Lung (tissue), 9 donors: ENCODE measurements at regions not wholly inside any gene's neighbourhood (a gene's known extent, or its start where the extent isn't known, plus 50 kb on each side); places are given as distances from the start of the nearest gene placed in this dataset.
"Not testable (repeated sequence)": the region's sequence is repeated elsewhere in the genome, so short reads cannot be mapped to it uniquely, and the experiment has no call there.

ENCODE experiments used
- ATAC-seq: fragments of 200-7000 bp; cut with Tn5 transposase; one replicate; pipeline ENCODE4 v1.9.1; 2020; ENCODE audit warnings: moderate number of reproducible peaks; ENCODE audit not compliant: insufficient read depth, low FRiP score
- DNase-seq, 3 donors: peaks; one replicate each; pipeline ENCODE4 v3.0.0-alpha.2; 2013 to 2017
- H3K27ac ChIP-seq, 2 donors: one replicate each; pipeline ENCODE4 v1.5.1; 2013; ENCODE audit warnings: mild to moderate bottlenecking in 2 of 2, moderate library complexity in 2 of 2, control low read depth in 1 of 2, inconsistent platforms in 1 of 2, low read depth in 1 of 2, low read length in 1 of 2
- H3K27me3 ChIP-seq, 3 donors: one replicate each; pipeline ENCODE4 v1.5.1; 2013; ENCODE audit warnings: low read length in 2 of 3; ENCODE audit not compliant: control insufficient read depth in 3 of 3, insufficient read depth in 3 of 3
- H3K36me3 ChIP-seq, 4 donors: one replicate each; pipeline ENCODE4 v1.5.1; 2013; ENCODE audit warnings: low read length in 4 of 4, mild to moderate bottlenecking in 1 of 4, moderate library complexity in 1 of 4; ENCODE audit not compliant: control insufficient read depth in 4 of 4, insufficient read depth in 4 of 4
- H3K4me1 ChIP-seq, 5 donors: one replicate each; pipeline ENCODE4 v1.5.1; 2013; ENCODE audit warnings: low read length in 5 of 5, mild to moderate bottlenecking in 2 of 5, moderate library complexity in 1 of 5; ENCODE audit not compliant: control insufficient read depth in 5 of 5, insufficient read depth in 5 of 5
- H3K4me3 ChIP-seq: one replicate; pipeline ENCODE4 v1.5.1; 2013; ENCODE audit warnings: mild to moderate bottlenecking, control low read depth, moderate library complexity
- H3K9ac ChIP-seq, 2 donors: one replicate each; pipeline ENCODE4 v1.5.1; 2013; ENCODE audit warnings: low read length in 2 of 2, control low read depth in 1 of 2; ENCODE audit not compliant: insufficient read depth in 1 of 2
- H3K9me3 ChIP-seq, 4 donors: one replicate each; pipeline ENCODE4 v1.5.1; 2013; ENCODE audit warnings: low read length in 3 of 4, mild to moderate bottlenecking in 1 of 4, moderate library complexity in 1 of 4; ENCODE audit not compliant: control insufficient read depth in 4 of 4, insufficient read depth in 3 of 4
- WGBS, 2 donors: extraction: QIAGEN DNeasy Blood & Tissue Kit; methylation state at CpG; one replicate each; pipeline ENCODE4 v1.1.7; 2013; 5-methylcytosine and 5-hydroxymethylcytosine counted together
- donor health status: Bipolar disorder and iron deficiency.
- donor health status: healthy.
- donor health status: DM: yes; HTN: yes; CAD: no.

DNA sequence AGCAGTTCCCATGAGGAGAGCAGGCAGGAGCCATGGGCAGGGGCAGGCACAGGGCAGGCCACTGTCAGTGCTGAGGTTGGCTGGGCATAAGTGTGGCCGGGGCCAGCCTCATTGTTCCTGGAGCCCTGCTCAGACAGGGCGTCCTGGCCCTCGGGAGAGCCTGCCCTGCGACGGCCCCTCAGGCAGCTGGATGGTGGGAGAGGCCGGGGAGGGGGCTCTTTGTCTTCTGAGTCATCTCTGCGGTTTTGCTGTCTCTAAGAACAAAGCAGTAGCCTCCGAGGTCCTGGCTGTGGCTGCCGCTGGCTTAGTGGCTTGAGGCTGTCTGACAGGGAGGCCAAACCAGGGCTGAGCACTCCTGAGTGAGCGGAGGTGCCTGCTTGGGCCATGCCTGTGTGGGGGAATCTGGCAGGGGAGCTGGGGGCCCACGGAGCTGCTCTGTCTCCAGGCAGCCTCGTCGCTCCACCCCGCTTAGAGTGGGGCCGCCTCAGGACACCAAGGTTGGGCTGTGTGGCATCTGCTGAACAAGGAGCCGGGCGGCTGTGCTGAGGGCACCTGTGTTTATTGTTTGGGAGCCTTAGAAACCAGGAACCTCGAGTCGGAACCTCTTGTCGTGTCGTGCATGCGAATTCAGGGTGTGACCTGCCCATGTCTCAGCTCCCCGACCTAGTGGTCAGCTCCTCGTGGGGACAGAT is 4395.7 kb upstream of the TPTE start:
- WGBS, 2 donors: 70 to 87% methylated on average over 6 to 7 of the region's 24 CpGs

DNA sequence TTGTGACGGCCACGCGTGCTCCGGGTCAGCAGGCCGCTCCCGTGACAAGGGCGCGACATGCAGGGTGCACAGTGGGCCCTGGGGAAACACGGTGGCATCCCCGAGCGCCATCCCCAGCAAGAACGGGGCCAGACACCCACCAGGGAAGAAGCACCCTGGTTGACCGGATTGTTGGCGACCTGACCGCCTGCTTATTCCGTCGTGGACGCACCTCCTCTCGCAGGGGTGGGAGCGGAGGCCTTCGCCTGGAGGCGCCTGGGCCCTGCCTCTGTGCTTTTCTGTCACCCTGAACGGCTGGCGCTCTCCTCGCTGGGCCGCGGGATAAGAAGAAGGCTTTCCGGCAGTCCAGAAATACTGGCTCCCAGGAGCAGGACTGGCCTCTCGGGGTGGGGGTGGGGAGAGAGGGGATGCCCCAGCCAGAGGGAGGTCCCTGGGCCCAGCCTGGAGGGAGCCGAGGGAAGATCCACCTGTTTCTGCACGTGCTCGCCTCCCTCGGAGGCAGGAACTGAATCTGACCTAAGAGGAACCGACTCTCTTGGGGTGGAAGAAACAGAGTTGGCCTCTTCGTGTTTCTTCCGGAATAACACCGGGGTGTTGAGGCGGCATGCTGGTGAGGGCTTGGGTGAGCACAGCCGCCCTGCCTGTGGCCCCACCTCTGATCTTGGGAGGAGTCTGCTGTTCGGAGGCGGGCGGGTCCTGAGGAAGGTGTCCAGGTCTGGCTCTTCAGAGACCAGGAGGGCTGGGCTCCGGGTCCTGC is 4394.2 kb upstream of the TPTE start:
- H3K9ac ChIP-seq, H3K27ac ChIP-seq, H3K36me3 ChIP-seq, H3K4me1 ChIP-seq, H3K9me3 ChIP-seq, H3K4me3 ChIP-seq, H3K27me3 ChIP-seq: not testable (repeated sequence)
- peak in 2 of 3 donors; percentile 0 to 9 for DNase-seq
- peak; percentile 51 for ATAC-seq
- 63 to 65% methylated on average over 10 to 21 of the region's 43 CpGs for WGBS, 2 donors

More for the DNA sequence above, 4395.7 kb upstream of the TPTE start:
- not testable (repeated sequence) for H3K9me3 ChIP-seq, H3K36me3 ChIP-seq, H3K27me3 ChIP-seq, H3K27ac ChIP-seq, ATAC-seq, H3K9ac ChIP-seq, H3K4me1 ChIP-seq, H3K4me3 ChIP-seq, DNase-seq

DNA sequence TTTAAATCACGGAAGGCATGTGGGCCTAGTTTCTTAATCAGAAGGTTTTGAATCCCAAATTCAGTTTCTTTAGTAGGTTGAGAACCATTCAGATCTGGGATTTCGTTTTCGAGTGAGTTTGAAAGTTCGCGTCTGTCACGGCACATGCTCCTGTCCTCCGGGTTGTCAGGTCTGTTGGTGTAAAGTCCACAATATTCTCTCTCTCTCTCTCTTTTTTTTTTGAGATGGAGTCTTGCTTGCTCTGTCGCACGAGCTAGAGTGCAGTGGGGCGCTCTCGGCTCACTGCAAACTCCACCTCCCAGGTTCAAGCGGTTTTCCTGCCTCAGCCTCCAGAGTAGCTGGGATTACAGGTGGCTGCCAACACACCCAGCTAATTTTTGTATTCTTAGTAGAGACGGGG is 4390.6 kb upstream of the TPTE start:
- H3K9ac ChIP-seq, H3K9me3 ChIP-seq, H3K4me3 ChIP-seq, DNase-seq, ATAC-seq, H3K27me3 ChIP-seq, H3K36me3 ChIP-seq, H3K27ac ChIP-seq, H3K4me1 ChIP-seq: not testable (repeated sequence)
- WGBS, 2 donors: 80 to 83% methylated on average over 1 to 2 of the region's 13 CpGs

DNA sequence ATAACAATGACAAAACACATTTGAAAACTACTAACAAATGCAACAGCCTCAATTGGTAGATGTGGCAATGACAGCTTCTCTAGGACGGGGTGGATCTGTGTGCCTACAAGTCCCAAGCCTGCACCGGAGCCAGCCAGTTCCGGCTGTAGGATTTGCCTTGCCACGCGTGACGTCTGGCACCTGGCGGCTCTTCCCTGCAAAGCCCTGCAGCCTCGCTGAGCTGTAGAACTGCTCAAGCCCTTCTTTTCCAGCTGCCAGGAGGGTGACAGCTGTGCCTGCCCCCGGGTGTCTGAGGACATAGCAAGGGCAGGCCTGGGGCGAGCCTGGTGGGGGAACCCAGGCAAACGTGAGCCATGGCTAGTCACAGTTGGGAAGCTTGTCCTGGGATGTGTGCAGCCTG is 4388.0 kb upstream of the TPTE start:
- ATAC-seq, H3K9me3 ChIP-seq, H3K27me3 ChIP-seq, H3K9ac ChIP-seq, H3K36me3 ChIP-seq, DNase-seq, H3K27ac ChIP-seq, H3K4me3 ChIP-seq, H3K4me1 ChIP-seq: not testable (repeated sequence)
- no CpG with 5 or more reads among the region's 11 CpGs for WGBS, 2 donors

DNA sequence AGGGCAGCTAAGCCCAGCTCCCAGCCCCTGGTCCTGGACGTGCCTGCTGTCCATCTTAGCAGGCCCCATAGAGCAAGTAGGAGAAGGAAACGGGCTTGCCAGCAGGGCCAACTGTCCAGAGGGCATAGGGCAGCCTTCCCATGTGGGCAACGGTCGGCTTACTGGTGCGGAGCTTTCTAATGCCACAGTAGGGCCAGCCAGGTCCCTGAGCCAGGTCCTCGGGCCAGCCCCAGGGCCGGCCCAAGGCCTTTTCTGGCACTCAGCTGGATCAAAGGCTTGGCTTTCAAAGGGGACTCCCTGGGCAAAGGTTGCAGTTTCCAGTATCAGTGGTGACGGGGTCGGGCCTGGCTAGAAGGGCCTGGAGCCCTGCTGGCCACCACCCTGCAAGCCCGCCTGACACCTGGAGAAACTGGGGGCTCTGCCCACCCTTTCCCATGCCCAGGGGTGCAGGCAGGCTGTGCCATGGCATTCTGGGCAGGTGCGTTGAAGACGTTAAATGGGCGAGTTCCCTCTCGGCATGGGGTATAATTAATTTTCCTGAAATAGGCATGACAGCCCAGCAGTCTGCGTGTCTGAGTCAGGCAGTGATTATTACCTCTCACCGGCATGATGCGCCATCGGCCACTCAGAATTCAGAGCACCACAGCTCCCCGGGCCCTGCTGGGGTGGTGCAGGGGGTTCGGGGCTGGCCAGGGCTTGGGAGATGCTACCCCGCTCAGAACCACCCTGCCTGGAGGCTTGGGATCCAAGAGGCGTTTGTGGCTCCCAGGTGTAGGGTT is 4387.3 kb upstream of the TPTE start:
- H3K36me3 ChIP-seq, H3K9ac ChIP-seq, H3K27me3 ChIP-seq, DNase-seq, H3K4me1 ChIP-seq, ATAC-seq, H3K4me3 ChIP-seq, H3K27ac ChIP-seq, H3K9me3 ChIP-seq: not testable (repeated sequence)
- WGBS, 2 donors: no CpG with 5 or more reads among the region's 22 CpGs

DNA sequence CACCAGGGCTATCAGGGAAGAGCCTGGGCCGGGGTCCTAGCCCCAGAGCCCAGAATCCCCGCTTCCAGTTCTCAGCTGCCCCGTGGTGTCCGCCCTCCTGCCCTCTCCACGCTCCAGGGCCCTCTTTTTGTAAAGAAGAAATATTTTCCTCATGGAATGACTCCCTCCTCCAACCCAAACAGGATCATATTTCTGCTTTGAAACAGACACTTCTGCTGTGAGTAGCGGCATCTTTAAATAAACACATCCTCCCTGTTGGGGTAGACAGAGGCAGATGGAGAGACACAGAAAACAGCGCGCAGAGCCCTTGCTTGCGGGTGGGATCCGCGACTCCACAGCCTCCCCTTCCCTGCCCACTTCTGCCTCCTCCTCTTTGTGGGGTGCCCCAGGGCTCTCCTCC is 4384.7 kb upstream of the TPTE start:
- ATAC-seq, H3K27ac ChIP-seq, H3K36me3 ChIP-seq, H3K4me1 ChIP-seq, H3K9ac ChIP-seq, H3K4me3 ChIP-seq, H3K9me3 ChIP-seq, H3K27me3 ChIP-seq, DNase-seq: not testable (repeated sequence)
- WGBS, 2 donors: no CpG with 5 or more reads among the region's 11 CpGs

DNA sequence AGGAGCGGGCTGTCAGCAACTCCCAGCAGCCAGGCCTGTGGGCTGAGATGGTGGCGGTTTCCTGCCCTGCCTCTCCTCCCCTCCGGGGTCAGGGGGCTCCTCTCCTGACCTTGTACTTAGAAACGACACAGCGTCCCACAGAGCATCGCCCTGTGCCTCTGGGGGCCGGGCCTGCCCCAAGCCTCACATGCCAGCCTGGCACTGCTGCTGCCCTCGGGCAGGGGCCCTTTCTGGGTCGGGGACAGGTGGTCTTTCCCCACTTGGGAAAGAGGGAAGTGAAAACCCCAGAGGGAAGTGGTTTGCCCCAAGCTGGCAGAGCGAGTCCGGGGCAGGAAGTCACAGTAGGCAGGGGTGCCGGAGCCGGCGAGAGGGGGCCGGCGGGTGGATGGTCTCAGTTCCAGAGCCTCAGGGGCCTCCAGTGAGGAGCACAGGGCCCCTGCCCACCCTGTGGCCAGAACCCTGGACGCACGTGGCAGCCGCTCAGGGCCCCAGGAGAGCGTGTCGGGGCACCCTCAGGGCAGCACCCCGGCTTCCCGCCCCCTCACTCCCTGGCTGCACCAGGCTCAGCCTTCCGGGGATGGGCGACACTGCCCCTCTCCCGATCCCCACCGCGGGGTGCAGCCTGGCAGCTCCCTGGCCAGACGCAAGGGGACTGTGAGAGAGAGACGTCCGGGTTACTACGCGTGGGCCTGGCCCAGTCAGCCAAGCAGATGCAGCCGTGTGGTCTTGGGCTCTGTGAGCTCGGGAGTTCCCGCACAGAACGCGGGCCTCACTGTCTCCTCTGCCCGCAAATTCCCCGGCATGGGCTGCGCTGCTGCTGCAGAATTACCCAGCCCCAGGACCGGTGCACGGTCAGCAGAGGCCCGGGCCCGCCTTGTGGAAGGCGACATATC is 4382.9 kb upstream of the TPTE start:
- not testable (repeated sequence) for H3K4me3 ChIP-seq, ATAC-seq, H3K9ac ChIP-seq, H3K27ac ChIP-seq, H3K4me1 ChIP-seq, H3K36me3 ChIP-seq, H3K9me3 ChIP-seq, DNase-seq, H3K27me3 ChIP-seq
- no CpG with 5 or more reads among the region's 46 CpGs for WGBS, 2 donors
